Smooth muscle cell (in vitro differentiated cells): ENCODE measurements at regions not wholly inside any gene's neighbourhood (a gene's known extent, or its start where the extent isn't known, plus 50 kb on each side); places are given as distances from the start of the nearest gene placed in this dataset.

Experiments
- DNase-seq: peaks from one replicate; lab custom pipeline; 2025; ENCODE audit not compliant: unreplicated experiment; lab: John Stamatoyannopoulos, UW
- H2AFZ ChIP-seq: fragments of 200-600 bp; sonication (generic); 2 replicates; pipeline ENCODE4 v1.6.0; 2016; ENCODE audit warnings: antibody characterized with exemption, low read depth, mild to moderate bottlenecking
- H3F3A ChIP-seq: fragments of 200-600 bp; sonication (generic); 2 replicates; pipeline ENCODE4 v1.6.0; 2017; ENCODE audit warnings: antibody characterized with exemption, low read depth
- H3K27ac ChIP-seq: fragments of 200-600 bp; sonication (generic); 2 replicates; pipeline ENCODE4 v1.5.1; 2016; ENCODE audit warnings: low read depth, mild to moderate bottlenecking
- H3K27me3 ChIP-seq: fragments of 200-600 bp; sonication (generic); 2 replicates; pipeline ENCODE4 v1.6.1; 2016; ENCODE audit warnings: low read depth, mild to moderate bottlenecking
- H3K36me3 ChIP-seq: fragments of 200-600 bp; sonication (generic); 2 replicates; pipeline ENCODE4 v1.5.1; 2016; ENCODE audit warnings: low read depth
- H3K4me1 ChIP-seq: fragments of 200-600 bp; sonication (generic); 2 replicates; pipeline ENCODE4 v1.5.1; 2016; ENCODE audit warnings: low read depth
- H3K4me2 ChIP-seq: fragments of 200-600 bp; sonication (generic); 2 replicates; pipeline ENCODE4 v1.6.0; 2016; ENCODE audit warnings: mild to moderate bottlenecking
- H3K4me3 ChIP-seq: fragments of 200-600 bp; sonication (generic); 2 replicates; pipeline ENCODE4 v1.5.1; 2016; ENCODE audit warnings: mild to moderate bottlenecking
- H3K79me2 ChIP-seq: fragments of 200-600 bp; sonication (generic); 2 replicates; pipeline ENCODE4 v1.6.0; 2016; ENCODE audit warnings: low read depth, mild to moderate bottlenecking
- H3K9ac ChIP-seq: fragments of 200-600 bp; sonication (generic); 2 replicates; pipeline ENCODE4 v1.6.0; 2016; ENCODE audit warnings: low read depth
- H3K9me3 ChIP-seq: fragments of 200-600 bp; sonication (generic); replicated peaks from 2 replicates; pipeline ENCODE4 v1.5.1; 2016; ENCODE audit warnings: low read depth
- H4K20me1 ChIP-seq: fragments of 200-600 bp; sonication (generic); 2 replicates; pipeline ENCODE4 v1.6.0; 2016; ENCODE audit warnings: low read depth
- CTCF ChIP-seq: fragments of 200-600 bp; sonication (generic); IDR thresholded peaks from 2 replicates; pipeline ENCODE4 v1.5.1; 2017; ENCODE audit warnings: borderline replicate concordance, mild to moderate bottlenecking, antibody characterized with exemption; ENCODE audit not compliant: insufficient read depth, poor library complexity, severe bottlenecking
- WGBS: methylation state at CpG from one replicate; pipeline ENCODE4 v1.1.7; 2016; ENCODE audit warnings: low lambda C conversion rate; 5-methylcytosine and 5-hydroxymethylcytosine counted together

GRCh38 chr2:204172145-204172600, 235.6 kb downstream of the ICOS start:
- H3K27ac ChIP-seq: no peak overlapping the region
- no peaks in the 10 kb centered on the region for H3K36me3 ChIP-seq
- no peak overlapping the region for H3K4me3 ChIP-seq
- no peaks in the 10 kb centered on the region for H4K20me1 ChIP-seq
- no peaks in the 10 kb centered on the region for H3K9me3 ChIP-seq
- no peaks in the 10 kb centered on the region for H3K79me2 ChIP-seq
- no peak overlapping the region for H3K4me2 ChIP-seq
- H3K4me1 ChIP-seq: no peaks in the 10 kb centered on the region
- no peak for TF ChIP-seq CTCF
- no peaks in the 10 kb centered on the region for H3K27me3 ChIP-seq
- no peak overlapping the region for H2AFZ ChIP-seq
- DNase-seq: no peak
- whole genome bisulfite sequencing: 81% methylated on average over 7 of the region's 7 CpGs
- no peak overlapping the region for H3K9ac ChIP-seq
- H3F3A ChIP-seq: no peaks in the 10 kb centered on the region

DNA sequence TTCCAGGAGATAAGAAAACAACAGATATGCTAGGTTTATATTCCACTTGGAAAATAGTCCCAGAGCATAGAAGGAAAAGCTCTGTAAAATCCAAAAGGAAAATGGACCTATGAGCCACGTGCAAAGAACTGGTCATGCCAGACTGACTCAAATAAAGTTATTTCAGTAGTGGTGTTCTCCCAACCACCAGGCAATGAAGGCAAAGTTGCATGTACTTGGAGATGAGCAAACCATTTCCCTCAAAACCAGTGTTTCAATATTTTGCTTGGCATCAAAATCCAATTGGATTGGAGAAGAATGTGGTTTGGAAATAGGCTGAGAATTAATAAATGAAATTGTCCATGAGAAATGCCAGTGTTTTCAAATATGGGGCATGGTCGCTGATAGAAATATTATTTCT, 237.5 kb downstream of the ICOS start:
- Histone ChIP-seq H3K9ac (no peak overlapping the region), H3K4me3 (no peak overlapping the region), H3K27me3 (no peaks in the 10 kb centered on the region), H3K79me2 (no peaks in the 10 kb centered on the region), H3K36me3 (no peaks in the 10 kb centered on the region), H4K20me1 (no peaks in the 10 kb centered on the region), H3K9me3 (no peaks in the 10 kb centered on the region), H3K4me1 (no peaks in the 10 kb centered on the region), H3K4me2 (no peak overlapping the region), H3F3A (no peaks in the 10 kb centered on the region), H3K27ac (no peak overlapping the region), H2AFZ (no peak overlapping the region)
- TF ChIP-seq CTCF: no peak
- DNase-seq: no peak
- WGBS: 46% methylated on average over 2 of the region's 2 CpGs

GRCh38 chr2:204175552-204176271, 239.1 kb downstream of the ICOS start:
- TF ChIP-seq CTCF: no peak
- Histone ChIP-seq H3K4me3 (no peak overlapping the region), H3K27ac (no peak overlapping the region)

DNA sequence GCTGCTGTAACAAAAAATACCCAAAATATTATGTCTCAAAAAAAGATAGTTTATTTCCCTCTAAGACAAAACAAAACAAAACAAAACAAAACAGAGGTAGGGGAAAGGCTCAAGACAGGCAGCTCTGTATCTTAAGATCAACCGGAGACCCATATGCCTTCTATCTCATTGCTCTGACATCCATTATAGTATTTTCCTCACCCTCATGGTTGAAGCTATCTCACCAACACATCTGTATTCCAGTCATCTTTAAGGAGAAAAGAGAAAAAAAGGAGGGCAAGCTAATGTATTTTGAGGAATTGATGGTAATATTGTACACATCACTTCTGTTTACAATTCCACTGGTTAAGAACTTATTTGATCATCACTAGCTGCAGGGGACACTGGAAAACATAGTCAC, 239.7 kb downstream of the ICOS start:
- no peaks in the 10 kb centered on the region for H3K9me3 ChIP-seq
- no peak overlapping the region for H2AFZ ChIP-seq
- no peaks in the 10 kb centered on the region for H3K27me3 ChIP-seq
- no peaks in the 10 kb centered on the region for H3F3A ChIP-seq
- no peaks in the 10 kb centered on the region for H3K79me2 ChIP-seq
- no peaks in the 10 kb centered on the region for H4K20me1 ChIP-seq
- DNase-seq: no peak
- no peaks in the 10 kb centered on the region for H3K36me3 ChIP-seq
- H3K27ac ChIP-seq: no peak overlapping the region
- TF ChIP-seq CTCF: no peak
- H3K4me3 ChIP-seq: no peak overlapping the region
- 50% methylated on average over 1 of the region's 1 CpG for WGBS
- H3K9ac ChIP-seq: no peak overlapping the region
- H3K4me1 ChIP-seq: no peaks in the 10 kb centered on the region
- H3K4me2 ChIP-seq: no peak overlapping the region

More at GRCh38 chr2:204175552-204176271, 239.1 kb downstream of the ICOS start:
- Histone ChIP-seq H3K36me3 (no peaks in the 10 kb centered on the region), H3K4me2 (no peak overlapping the region), H3K9ac (no peak overlapping the region), H3K9me3 (no peaks in the 10 kb centered on the region), H3K4me1 (no peaks in the 10 kb centered on the region), H3K79me2 (no peaks in the 10 kb centered on the region), H3F3A (no peaks in the 10 kb centered on the region), H3K27me3 (no peaks in the 10 kb centered on the region), H2AFZ (no peak overlapping the region), H4K20me1 (no peaks in the 10 kb centered on the region)
- no peak for DNase-seq
- 74% methylated on average over 4 of the region's 4 CpGs for WGBS
